Fibroblast of skin of left quadriceps (primary cell): ENCODE measurements at regions not wholly inside any gene's neighbourhood (a gene's known extent, or its start where the extent isn't known, plus 50 kb on each side); places are given as distances from the start of the nearest gene placed in this dataset.

Experiments used
- DNase-seq, 2 experiments: peaks; one replicate each; pipeline ENCODE4 v3.0.0-alpha.2; 2013; ENCODE audit warnings: low read depth in 2 of 2

DNA sequence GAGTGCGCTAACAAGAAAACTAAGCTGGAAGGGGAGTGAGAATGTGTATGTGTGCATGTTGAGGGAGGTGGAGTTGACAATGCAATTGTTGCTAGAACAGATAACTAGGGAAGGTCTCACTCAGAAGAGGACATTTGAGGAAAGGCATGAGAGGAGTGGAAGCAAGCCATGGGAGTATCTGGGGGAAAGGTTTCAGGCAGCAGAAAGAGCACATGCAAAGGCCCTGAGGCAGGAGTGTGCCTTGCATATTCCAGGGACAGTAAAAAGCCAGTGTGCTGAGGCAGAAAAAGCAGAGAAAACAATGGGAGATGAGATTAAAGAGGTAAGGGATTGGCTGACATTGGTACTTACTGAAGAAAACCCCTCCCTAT lies 149.6 kb upstream of the ADO start:
- no peak for DNase-seq

DNA sequence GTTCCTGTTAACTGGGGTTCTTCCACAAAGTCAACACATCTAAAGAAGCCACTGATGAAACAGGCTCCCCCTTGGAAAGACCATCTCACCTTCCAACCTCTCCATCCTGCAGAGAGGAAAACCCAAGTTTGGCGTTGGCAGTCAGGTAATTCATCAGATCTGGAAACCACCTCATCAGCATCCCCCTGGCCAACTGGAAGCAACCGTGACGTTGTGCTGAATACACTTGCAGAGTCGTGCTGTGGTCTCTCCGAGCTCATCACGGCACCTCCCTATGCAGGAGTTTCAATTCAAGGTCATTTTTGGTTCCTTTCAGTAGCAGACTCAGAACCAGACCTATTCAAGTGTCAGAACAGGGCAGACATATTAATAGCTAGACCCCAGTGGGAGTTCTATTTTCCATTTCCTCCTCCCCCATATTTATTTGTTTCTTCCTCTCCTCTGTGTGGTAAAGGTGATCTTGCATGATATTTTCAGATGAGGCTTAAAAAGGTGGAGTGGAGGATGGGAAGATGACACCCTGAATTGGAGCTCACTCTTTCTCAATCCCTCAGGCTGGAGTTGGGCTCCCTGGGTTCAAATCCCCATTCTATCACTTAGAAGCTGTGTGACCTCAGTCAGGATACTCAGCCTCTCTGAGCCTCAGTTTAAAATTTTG lies 149.1 kb upstream of the ADO start:
- no peak for DNase-seq

DNA sequence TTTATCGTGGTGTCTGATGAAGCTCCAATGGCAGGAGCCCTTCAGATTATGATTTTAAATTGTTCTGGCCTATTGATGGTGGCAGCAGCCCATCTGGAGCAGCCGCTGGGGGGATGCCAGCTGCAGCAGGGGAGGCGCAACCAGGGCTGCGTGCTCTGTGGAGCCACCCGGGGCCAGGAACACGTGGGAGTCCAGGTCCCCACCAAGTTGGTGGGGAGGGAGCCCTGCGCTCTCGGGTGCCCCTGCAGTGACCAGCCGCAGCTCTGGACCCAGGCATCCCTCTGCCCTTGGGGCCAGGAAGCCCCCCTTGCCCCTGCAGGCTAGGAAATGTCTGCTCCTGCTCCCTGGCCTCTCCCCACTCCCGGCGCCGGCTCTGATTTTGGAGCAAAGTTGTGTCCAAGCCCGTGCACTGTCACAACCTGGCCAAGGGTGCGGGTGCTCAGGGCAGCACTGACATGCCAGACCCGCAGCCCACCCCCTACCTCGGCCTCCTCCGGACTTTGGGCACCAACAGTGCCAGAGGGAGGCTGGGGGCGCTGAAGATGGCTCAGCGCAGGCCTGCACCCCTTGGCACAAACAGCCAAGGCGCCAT lies 147.2 kb upstream of the ADO start:
- no peak for DNase-seq

DNA sequence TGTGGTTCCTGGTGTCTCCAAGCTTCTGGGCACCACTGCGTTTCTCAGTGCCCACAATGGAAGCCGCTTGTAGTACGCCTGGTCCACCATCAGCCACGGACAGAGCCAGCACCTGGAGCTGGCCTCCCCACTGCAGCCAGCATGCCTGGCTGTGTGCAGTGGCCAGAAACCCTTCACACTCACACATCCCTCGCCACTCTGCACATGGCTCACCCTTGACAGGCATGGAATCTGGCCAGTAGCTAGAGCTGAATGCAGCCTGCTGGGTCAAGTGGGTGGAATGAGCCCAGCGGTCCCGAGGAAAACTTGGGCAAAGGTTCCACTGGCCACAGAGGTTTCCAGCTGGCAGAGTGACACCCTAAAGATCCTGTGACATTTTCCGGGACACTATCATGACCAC lies 146.0 kb upstream of the ADO start:
- DNase-seq: no peak

DNA sequence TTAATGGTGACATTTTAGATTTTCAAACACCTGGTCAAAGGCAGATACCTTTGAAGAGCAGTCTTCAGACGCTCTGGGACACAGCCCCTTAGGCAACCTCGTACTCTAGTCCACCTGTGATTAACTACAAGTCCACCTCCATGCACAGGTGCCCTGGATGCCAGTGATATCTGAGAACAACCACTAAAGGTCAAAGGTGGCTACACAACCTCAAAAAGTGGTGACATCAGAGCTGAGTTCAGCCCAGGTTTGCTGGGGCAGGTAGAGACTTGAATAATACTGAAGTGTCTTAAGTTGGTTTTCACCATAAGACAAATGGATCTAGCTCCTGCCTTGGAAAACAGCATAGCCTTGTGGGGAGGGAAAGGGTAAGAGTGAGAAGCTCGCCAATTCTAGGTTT lies 143.4 kb upstream of the ADO start:
- DNase-seq: no peak

DNA sequence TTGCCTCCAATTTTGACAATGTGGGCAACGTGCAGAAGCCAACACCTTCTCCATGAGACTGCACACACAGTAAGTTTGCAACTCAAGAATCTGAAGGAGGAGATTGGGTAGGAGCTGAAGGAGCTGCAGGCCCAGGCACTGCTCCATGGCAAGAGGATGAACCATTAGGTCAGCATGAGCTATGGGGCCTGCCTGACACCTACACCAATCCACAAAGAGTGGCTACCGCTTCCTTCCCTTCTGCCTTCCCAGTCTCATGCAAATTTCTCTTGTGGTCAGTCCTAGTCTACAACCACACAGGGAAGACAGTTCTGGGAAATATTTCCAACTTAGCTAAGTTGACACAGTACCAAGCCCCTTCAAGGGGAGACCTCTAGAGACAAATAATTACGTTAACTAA lies 142.0 kb upstream of the ADO start:
- DNase-seq: no peak

DNA sequence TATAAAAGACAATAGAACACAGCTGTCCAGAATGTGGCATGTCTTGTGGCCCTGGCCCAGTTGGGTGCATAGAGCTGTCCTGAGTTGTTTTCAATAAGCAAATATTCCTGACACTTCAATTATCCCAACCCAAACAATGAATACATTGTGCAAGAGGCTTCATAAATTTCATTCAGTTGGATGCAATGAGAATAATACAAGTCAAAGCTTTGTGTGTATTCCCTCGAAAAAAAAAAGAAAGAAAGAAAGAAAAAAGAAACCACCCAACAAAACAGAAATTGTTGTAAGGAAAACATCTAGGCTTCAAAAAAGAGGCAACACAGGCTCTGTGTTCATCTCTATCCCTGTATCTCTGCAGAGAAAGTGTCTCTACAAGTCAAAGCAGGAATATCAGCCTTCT lies 138.7 kb upstream of the ADO start:
- no peak for DNase-seq

DNA sequence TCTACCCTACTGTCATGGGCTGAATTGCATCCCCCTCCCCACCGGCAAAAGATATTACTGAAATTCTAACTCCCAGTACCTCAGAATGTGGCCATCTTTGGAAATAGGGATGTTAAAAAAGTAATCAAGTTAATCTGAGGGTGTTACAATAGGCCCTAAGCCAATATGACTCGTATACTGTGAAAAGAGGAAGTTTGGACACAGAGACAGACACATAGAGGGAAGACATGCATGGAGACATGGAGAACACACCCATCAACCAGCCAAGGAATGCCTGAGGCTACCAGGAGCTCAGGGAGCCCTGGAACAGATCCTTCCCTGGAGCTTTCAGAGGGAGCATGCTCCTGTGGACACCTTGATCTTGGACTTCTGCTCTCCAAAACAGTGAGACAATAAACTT lies 138.2 kb upstream of the ADO start:
- no peak for DNase-seq

DNA sequence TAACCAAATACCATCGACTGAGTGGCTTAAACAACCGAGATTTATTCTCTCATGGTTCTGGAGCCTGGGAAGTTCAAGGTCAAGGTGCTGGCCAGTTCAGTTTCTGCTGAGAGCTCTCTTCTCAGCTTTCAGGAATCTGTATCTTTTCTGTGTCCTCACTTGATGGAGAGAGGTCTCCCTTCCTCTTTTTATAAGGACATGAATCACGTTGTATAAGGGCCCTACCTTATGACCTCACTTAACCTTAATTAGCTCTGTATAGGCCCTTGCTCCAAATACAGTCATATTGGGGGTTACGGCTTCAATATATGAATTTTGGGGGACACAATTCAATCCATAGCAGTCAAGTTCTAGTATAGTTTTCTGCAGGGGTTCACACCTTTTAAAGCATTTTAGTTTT lies 135.2 kb upstream of the ADO start:
- DNase-seq: no peak

DNA sequence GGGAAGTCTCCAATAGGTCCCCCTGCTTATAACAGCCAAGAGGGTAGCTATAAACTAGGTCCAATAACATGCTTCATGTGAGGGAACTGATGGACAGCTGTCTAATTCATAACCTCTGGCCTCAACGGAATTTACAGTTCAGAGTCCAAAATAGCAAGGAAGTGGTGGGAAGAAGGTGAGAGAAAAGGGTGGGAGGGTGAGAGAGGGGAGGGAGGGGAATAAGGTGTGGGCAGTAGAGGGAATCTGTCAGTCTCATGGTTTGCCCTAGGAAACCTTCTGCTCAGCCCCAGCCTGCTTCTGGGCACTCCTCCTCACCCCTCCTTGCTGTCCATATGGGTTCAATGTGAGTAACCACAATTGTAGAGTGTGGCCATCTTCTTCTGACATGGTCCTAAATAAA lies 133.4 kb upstream of the ADO start:
- no peak for DNase-seq

DNA sequence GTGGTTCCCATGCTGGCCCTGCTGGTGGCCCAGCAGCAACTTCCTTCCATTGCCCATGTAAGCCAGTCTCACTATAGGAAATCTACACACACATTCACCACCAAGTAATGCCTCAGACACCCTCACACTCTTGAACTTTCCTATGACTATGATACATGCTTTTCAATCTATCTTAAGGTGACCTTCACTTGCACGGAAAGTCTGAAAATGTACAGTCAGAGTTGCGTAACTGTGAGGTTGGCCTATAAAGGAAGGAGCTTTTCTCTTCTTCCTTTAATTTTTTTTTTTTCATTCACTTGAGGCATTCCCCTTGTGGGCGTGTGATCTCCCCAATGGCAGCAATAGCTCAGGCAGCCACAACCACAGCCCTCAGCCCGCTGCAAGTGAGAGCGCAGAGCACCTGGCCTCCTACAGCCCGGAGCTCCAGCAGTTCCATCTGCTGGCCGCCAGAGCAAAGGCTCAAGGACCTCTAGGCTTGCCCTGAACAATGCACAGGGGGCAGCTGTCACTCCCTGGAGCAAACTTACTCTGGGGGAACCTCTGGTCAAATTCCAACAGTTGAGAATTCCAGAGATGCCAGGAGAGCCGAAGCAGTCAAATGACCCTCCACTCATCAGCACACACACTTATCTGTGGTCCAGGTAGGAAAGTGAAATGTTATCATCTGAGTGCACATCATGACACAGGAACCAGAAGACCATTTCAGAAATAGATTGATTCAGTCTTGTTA lies 123.1 kb upstream of the ADO start:
- DNase-seq: no peak

DNA sequence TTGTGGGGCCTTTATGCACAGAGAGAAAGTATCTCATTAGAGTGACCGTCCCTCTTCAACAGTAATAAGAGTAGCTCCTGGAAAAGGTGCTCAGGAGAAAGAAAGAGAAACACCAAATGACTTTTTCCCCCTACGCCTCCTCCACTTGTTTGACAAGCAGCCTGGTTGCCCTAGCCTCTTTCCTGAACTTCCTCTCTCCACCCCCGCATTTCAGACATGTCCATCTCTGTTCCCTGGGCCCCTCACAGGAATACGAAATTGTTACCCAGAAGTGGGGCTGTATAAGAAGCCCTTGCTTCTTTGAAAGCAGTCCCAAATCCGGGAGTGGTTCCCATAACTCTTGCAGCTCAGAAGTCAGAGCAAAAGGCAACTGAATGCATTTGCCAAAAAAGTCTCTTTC lies 119.6 kb upstream of the ADO start:
- no peak for DNase-seq

DNA sequence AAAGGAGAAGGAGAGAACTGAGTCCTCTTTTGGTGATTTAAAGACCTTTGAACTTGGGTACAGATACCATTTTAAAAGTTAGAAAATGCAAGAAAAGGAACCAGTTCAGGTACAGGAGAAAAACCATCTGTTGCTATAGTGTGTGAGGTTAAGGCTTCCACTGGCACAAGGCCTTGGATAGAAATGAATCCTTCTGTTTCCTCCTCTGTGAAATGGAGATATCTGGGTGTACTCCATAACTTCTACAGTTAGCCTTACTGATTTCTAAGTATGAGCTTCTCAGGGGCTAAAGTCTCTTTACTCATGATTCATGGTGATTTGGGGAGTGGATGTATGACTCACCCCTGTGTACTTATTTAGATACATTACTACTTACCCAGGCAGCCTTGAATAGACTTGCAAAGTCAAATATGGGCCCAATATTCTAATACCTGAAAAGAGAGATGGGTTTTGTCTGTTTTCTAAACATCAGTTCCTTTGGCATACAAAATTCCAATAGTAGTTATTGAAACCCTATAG lies 117.2 kb upstream of the ADO start:
- DNase-seq: no peak

DNA sequence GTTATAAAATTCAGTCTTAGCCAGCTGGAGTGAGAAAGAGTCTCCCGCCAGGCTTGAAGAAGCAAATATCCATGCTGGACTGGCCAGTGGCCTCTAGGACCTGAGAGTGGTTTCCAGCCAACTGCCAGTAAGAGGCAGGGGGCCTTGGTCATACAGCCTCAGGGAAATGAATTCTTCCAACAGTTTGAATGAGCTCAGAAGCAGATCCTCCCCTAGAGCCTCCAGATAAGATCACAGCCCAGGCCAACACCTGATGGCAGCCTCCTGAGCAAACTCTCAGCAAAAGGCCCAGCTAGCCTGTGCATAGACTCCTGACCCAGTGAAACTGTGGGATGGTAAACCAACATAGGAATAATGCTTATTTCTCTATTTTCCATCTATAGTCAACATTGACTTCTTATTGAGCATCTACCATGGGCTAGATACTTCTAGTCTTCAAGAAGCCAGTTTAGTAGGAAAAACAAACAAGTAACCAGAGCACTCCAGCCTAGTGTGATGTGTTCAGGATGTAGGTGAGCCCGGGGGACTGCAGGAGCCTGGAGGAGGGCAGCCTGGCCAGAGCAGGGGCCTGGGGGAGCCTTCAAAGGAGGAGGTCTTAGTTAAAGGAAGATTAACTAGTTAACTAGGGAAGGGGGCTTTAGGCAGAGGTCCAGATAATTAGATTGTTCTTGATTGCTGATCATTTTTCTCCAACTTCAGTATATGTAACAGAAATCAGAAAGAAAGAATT lies 115.4 kb upstream of the ADO start:
- DNase-seq: no peak

DNA sequence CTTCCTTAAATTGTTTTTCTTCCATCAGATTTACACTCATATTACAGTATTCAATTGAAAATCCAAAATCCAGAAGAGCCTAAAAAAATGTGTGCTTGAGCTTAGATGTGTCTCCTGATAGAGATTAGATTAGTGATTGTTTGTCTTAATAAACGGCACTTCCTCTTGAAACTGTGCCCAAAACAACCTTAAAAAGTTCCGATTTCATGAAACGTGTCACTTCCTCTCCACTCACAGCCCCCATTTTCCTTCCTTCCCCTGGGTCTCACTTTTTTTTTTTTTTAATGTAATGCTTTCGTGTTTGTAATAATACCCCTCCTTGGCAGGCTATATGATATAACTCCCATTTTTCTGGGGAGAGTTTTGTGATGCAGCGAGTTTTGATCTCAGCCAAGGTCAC lies 114.8 kb upstream of the ADO start:
- DNase-seq: no peak

DNA sequence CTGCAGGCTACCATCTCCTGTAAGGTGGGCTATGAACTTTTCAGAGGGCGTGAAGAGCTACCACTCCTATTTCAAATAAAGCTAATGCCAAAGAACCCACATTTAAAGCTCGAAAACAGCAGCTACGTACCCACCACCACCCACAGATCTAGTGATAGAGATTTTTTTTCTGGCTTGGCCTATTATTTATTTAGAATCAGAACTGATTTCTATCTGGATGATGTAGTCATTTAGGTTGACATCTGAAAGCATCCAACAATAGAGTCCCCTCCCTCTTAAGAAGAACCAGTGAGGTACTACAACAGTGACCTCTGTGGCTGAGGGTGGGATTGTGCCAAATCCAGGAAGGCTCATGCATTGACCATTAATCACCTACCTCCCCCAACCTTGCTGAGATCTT lies 113.8 kb upstream of the ADO start:
- no peak for DNase-seq

DNA sequence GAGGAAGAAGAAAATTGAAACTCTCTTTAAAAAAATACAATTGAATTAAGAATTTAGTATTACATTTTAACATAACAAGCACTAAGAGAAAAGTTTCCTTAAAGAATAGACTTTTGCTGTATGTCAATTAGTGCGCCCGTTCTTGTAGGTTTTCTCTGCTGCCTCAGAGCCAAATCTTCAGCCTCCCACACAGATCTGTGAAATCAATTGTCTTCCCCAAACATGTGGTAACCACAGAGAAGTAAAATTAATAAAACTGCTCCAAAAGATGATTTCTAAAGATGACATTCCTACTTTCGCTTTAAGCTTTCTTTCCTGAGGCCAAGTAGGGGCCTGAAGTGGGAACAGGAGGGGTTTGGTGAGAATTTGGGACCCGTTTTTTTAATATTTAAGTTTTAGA lies 113.2 kb upstream of the ADO start:
- DNase-seq: no peak

DNA sequence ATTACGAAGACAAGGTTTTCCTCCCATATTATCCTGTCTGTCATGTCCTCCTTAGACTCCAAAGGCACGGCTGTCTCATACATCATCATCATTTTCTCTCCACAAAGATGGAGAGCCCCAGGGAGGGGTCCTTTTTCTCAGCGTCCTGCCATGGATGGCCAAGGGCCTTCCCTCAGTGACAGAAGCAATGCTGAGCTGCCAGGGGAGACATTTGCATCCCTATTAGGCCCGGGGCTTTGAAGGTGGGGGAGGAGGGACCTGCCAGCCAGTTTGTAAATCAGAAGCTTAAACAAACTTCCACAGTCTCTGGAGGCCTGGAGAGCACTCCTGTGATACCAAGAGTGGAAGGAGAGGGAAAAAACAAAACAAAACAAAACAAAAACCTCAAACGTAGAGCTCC lies 112.4 kb upstream of the ADO start:
- no peak for DNase-seq

DNA sequence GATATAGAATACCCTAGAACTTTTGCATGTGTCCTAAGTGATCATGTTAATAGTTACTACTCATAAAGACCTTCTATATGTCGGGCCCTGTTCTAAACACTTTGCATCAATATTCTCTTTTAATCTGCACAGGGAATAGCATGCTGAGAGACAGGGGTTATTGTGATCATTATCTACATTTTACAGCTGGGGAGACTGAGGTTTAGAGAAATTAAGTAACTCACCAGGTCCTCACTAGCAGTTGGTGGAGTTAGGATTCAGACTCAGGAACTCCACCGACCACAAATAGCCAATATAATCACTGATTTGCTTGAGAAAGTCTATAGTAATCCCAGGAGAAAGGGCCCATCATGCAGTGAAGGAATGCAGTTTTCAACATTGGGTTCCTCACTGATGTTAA lies 111.2 kb upstream of the ADO start:
- no peak for DNase-seq

DNA sequence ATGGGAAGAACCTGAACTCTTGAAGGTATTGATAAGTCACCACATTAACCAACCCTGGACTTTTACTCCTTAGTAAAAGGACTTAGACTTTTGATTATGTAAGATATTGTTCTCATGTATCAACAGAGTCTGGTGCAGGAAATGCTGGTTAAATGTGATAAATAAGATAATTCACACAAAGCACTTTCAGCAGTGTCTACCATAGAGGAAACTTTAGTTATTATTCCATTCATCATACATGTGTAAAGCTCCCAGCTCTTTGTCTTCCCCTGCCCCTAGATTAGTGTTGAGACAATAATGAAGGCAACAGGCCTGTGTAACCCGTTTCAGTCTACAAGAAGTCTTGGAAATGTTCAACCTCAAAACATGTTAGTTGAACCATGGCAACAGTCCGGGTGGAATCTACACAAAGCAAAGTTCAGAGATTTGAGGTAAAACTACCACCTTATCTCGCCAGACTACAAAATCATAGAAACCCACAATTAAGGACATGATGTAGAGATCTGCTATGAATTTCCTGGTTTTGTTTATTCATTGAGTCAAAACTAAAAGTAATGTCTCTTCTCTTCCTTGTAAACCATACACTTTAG lies 109.9 kb upstream of the ADO start:
- no peak for DNase-seq

DNA sequence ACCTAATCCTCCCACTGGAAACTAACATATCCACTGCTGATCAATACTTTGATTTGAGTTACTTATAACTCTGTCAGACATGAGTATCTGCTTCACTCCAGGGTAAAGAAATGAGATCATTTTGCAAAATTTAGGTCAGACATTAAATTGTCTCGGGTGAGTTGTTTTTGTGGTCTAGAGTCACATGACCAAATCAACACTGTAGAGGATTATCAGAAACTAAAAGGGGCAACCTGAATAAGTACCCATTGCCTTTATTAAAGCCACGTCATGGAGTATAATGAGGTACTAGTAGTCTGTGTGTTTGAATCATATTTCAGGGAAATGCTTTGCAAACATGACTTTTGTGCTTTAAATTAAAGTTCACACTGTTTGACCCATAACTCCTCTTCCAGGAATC lies 107.7 kb upstream of the ADO start:
- no peak for DNase-seq

DNA sequence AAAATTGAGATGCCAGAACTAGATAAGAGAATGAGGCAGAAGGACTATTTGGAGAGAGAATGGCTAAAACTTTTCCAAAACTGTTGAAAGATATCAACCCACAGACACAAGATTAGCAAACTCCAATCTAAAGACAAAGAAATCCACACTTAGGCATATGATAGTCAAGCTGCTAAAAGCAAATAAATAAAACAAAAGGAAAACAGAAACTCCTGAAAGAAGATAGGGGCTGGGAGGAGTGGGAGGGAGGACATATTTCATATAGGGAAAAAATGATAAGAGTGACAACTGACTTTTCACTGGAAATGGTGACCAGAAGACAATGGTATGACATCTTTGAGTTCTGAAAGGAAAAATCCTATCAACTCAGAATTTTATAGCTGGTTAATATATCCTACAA lies 105.4 kb upstream of the ADO start:
- no peak for DNase-seq
